ENCODE measurements at regions not wholly inside any gene's neighbourhood (a gene's known extent, or its start where the extent isn't known, plus 50 kb on each side); places are given as distances from the start of the nearest gene placed in this dataset.

DNA sequence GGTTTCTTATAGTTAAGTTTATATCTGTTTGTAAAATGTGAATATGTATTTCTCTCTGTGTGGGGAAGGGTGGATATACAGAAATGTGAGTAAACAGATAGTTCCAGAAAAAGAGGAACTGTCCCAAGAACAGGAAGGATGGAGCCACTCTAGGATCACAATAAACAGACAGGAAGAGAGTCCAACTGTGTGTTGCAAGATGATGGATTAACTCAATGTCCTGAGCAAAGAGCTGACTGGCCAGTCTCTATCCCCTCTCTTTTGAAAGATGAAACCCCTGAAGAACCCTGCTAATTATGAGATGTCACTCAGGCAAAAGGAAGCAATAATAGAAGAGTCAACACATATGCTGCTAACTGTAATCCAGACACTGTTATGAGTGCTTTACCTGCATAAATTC lies 202.7 kb downstream of the SEMA6A start:
- TF ChIP-seq, protein P1, sequence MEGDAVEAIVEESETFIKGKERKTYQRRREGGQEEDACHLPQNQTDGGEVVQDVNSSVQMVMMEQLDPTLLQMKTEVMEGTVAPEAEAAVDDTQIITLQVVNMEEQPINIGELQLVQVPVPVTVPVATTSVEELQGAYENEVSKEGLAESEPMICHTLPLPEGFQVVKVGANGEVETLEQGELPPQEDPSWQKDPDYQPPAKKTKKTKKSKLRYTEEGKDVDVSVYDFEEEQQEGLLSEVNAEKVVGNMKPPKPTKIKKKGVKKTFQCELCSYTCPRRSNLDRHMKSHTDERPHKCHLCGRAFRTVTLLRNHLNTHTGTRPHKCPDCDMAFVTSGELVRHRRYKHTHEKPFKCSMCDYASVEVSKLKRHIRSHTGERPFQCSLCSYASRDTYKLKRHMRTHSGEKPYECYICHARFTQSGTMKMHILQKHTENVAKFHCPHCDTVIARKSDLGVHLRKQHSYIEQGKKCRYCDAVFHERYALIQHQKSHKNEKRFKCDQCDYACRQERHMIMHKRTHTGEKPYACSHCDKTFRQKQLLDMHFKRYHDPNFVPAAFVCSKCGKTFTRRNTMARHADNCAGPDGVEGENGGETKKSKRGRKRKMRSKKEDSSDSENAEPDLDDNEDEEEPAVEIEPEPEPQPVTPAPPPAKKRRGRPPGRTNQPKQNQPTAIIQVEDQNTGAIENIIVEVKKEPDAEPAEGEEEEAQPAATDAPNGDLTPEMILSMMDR (IDR thresholded peaks at IDR 0.05; ENCODE audit: low read depth, low read length), result no peak
- no peak for TF ChIP-seq EZH2phosphoT487 (IDR thresholded peaks at IDR 0.05; ENCODE audit: low read depth)
